HG02610 (cell line): ENCODE measurements at regions not wholly inside any gene's neighbourhood (a gene's known extent, or its start where the extent isn't known, plus 50 kb on each side); places are given as distances from the start of the nearest gene placed in this dataset.
A peak's percentile ranks its signal among the peaks of the same experiment; 100 is the strongest.
"Not testable (repeated sequence)": the region's sequence is repeated elsewhere in the genome, so short reads cannot be mapped to it uniquely, and the experiment has no call there.

Source experiments
- ATAC-seq: cut with Tn5 transposase; IDR thresholded peaks from one replicate; pipeline ENCODE4 v1.9.1; 2021; ENCODE audit warnings: mild to moderate bottlenecking, moderate library complexity; ENCODE audit not compliant: unreplicated experiment

GRCh38 chr6:27827477-27827876 is 84.7 kb downstream of the OR2B2 start:
- ATAC-seq, result not testable (repeated sequence)

DNA sequence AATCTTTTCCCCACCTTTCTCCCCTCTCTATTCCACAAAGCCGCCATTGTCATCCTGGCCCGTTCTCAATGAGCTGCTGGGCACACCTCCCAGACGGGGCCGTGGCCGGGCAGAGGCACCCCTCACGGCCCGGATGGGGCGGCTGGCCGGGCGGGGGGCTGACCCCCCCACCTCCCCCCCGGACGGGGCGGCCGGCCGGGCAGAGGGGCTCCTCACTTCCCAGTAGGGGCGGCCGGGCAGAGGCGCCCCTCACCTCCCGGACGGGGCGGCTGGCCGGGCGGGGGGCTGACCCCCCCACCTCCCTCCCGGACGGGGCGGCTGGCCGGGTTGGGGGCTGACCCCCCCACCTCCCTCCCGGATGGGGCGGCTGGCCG is 85.6 kb downstream of the OR2B2 start:
- not testable (repeated sequence) for ATAC-seq

DNA sequence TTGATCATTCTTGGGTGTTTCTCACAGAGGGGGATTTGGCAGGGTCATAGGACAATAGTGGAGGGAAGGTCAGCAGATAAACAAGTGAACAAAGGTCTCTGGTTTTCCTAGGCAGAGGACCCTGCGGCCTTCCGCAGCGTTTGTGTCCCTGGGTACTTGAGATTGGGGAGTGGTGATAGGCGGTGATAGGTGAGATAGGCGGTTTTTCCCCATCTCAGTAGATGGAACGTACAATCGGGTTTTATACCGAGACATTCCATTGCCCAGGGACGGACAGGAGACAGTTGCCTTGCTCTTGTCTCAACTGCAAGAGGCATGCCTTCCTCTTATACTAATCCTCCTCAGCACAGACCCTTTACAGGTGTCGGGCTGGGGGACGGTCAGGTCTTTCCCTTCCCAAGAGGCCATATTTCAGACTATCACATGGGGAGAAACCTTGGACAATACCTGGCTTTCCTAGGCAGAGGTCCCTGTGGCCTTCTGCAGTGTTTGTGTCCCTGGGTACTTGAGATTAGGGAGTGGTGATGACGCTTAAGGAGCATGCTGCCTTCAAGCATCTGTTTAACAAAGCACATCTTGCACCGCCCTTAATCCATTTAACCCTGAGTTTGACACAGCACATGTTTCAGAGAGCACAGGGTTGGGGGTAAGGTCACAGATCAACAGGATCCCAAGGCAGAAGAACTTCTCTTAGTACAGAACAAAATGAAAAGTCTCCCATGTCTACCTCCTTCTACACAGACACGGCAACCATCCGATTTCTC is 86.2 kb downstream of the OR2B2 start:
- ATAC-seq, result not testable (repeated sequence)

DNA sequence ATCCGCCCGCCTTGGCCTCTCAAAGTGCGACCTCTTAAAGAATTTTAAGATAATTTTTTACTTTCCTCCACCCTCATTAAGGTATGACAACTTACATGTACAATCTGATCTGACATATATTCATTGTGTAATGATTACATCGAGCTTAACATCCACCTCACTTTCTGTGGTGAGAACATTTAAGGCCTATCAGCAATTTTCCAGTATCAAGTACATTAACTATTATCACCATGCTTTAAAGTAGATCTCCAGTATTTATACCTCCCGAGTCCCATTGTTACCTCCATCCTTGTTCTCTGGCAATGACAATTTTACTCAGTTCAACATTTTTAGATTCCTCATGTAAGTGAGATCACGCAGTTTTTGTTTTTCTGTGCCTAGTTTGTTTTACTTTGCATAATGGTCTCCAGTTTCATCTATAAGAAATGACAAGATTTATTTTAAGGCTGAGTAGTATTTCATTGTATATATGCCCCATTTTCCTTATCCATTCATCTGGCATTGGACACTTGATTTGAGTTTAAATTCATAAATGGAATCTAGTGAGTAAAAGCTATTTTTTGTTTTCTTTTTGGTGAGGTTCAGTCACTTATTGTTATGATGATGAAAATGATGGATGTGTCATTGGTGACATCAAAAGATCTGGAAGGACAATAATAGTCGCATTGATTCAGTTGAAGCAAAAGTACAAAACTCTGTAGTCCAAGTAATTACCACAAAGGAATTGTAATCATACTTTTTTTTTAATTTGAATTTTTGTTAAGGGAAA is 87.0 kb downstream of the OR2B2 start:
- no peak for ATAC-seq

GRCh38 chr6:27824211-27825024 is 87.8 kb downstream of the OR2B2 start:
- peak; percentile 72 for ATAC-seq

- peak; percentile 86 for ATAC-seq
Observed at GRCh38 chr6:27823714-27824210, 88.4 kb downstream of the OR2B2 start.

DNA sequence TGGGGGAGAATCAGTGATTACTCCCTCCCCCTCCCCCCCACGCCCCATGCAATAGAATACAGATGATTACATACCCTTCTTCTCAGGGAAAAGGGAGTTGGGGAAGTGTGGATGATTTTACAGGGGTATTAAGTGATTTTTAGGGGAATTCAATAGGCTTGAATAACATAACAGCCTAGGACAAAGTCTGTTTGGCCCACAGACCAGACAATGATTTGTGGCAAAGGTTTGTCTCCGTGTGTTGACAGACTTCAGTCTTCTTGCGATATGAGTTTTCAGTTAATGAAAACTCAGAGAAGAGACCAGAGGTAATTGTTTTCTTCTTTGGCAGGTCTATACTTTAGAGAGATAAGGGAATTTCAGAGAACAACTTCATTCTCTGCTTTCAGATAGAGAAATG is 95.3 kb downstream of the OR2B2 start:
- no peak for ATAC-seq

DNA sequence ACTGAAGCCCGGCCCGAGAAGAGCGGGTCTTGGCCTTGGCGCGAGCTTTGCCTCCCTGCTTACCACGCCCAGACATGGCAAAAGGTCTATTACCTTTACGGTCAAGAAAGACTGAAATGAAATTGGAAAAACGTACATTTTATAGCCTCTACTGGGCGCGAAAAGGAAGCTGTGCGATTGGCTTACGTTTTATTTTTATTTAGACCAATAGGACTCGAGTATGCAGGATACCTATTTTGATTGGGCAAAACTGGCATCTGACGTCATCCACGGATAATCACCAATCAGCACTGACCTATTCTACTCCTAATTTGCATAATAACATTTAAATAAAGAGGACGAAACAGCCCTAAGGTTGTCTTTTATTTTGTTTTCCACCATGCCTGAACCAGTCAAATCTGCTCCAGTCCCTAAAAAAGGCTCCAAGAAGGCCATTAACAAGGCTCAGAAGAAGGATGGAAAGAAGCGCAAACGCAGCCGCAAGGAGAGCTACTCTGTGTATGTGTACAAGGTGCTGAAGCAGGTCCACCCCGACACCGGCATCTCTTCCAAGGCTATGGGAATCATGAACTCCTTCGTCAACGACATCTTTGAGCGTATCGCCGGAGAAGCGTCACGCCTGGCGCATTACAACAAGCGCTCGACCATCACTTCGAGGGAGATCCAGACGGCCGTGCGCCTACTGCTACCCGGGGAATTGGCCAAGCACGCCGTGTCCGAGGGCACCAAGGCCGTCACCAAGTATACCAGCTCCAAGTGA is 97.4 kb downstream of the OR2B2 start:
- ATAC-seq, result peak; percentile 70

DNA sequence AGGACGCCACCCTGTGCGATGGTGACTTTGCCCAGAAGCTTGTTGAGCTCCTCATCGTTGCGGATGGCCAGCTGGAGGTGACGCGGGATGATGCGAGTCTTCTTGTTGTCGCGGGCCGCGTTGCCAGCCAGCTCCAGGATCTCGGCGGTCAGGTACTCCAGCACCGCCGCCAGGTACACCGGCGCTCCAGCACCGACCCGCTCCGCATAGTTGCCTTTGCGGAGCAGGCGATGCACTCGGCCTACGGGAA is 97.9 kb downstream of the OR2B2 start:
- ATAC-seq, result not testable (repeated sequence)

- ATAC-seq, result no peak
Observed at GRCh38 chr6:27812805-27813492, 99.2 kb downstream of the OR2B2 start.

- ATAC-seq, result no peak
Observed at GRCh38 chr6:27812078-27812804, 100.0 kb downstream of the OR2B2 start.

- ATAC-seq, result no peak
Observed at GRCh38 chr6:27811451-27811772, 100.8 kb downstream of the OR2B2 start.

- ATAC-seq, result no peak
Observed at GRCh38 chr6:27810768-27811450, 101.3 kb downstream of the OR2B2 start.

GRCh38 chr6:27809939-27810767 is 102.0 kb downstream of the OR2B2 start:
- peak; percentile 35 for ATAC-seq

GRCh38 chr6:27809067-27809938 is 102.9 kb downstream of the OR2B2 start:
- ATAC-seq, result no peak

DNA sequence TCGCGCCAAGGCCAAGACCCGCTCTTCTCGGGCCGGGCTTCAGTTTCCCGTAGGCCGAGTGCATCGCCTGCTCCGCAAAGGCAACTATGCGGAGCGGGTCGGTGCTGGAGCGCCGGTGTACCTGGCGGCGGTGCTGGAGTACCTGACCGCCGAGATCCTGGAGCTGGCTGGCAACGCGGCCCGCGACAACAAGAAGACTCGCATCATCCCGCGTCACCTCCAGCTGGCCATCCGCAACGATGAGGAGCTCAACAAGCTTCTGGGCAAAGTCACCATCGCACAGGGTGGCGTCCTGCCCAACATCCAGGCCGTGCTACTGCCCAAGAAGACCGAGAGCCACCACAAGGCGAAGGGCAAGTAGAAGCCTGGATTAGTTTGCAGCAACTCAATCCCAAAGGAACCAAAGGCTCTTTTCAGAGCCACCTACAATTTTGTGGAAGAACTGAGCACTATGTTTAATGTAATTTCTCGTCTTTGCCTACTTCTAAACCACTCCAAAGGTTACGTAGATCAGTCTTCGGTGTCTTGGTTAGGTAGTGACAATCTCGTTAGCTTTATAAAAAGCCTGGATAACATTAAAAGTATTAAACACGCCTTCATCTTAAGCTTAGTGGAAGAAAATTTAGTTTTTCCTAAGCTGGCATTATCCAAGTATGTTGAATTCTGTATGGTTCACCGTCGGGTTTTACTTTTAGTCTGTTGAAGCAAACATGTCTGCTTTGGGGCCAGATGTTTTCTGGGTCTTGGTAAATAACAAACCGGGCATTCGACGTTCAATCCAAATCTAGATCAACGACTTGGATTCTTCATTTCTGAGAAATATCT is 103.7 kb downstream of the OR2B2 start:
- not testable (repeated sequence) for ATAC-seq
